ENCODE measurements at regions not wholly inside any gene's neighbourhood (a gene's known extent, or its start where the extent isn't known, plus 50 kb on each side); places are given as distances from the start of the nearest gene placed in this dataset.
"Not testable (repeated sequence)": the region's sequence is repeated elsewhere in the genome, so short reads cannot be mapped to it uniquely, and the experiment has no call there.

GRCh38 chr1:192459467-192459866, 116.1 kb upstream of the RGS1 start:
- H3K9me3 Mint-ChIP-seq = no peaks in the 10 kb centered on the region
- H3K27ac Mint-ChIP-seq = no peak overlapping the region
- H3K4me1 Mint-ChIP-seq (ENCODE audit: low read depth) = no peaks in the 10 kb centered on the region
- no peak for DNase-seq
- ATAC-seq (replicated peaks in 1 of 2) = no peak
- no peaks in the 10 kb centered on the region for H3K36me3 Mint-ChIP-seq (ENCODE audit: insufficient read depth in 2 of 2)
- H3K4me3 Mint-ChIP-seq = no peak overlapping the region
- H3K27me3 Mint-ChIP-seq (ENCODE audit: low read depth) = peaks cover 20% of the 10 kb centered on the region

- Mint-ChIP-seq H3K36me3 (ENCODE audit: insufficient read depth in 2 of 2) (no peaks in the 10 kb centered on the region), H3K4me3 (no peak overlapping the region), H3K27ac (no peak overlapping the region), H3K27me3 (ENCODE audit: low read depth) (peaks cover 27% of the 10 kb centered on the region), H3K4me1 (ENCODE audit: low read depth) (no peaks in the 10 kb centered on the region), H3K9me3 (no peaks in the 10 kb centered on the region)
- no peak for ATAC-seq (replicated peaks in 1 of 2)
- DNase-seq = no peak
Observed at GRCh38 chr1:192461684-192462083, 113.9 kb upstream of the RGS1 start.

- Mint-ChIP-seq H3K9me3 (no peaks in the 10 kb centered on the region), H3K4me3 (no peak overlapping the region), H3K4me1 (ENCODE audit: low read depth) (no peaks in the 10 kb centered on the region), H3K27ac (no peak overlapping the region), H3K27me3 (ENCODE audit: low read depth) (peaks cover 33% of the 10 kb centered on the region), H3K36me3 (ENCODE audit: insufficient read depth in 2 of 2) (no peaks in the 10 kb centered on the region)
- DNase-seq (no peak), ATAC-seq (replicated peaks in 1 of 2) (no peak)
Observed at GRCh38 chr1:192462616-192463015, 113.0 kb upstream of the RGS1 start.

GRCh38 chr1:192463661-192464060, 111.9 kb upstream of the RGS1 start:
- H3K27me3 Mint-ChIP-seq (ENCODE audit: low read depth) = peaks cover 34% of the 10 kb centered on the region
- ATAC-seq (replicated peaks in 1 of 2) = no peak
- H3K27ac Mint-ChIP-seq = no peak overlapping the region
- DNase-seq = no peak
- no peaks in the 10 kb centered on the region for H3K9me3 Mint-ChIP-seq
- H3K36me3 Mint-ChIP-seq (ENCODE audit: insufficient read depth in 2 of 2) = no peaks in the 10 kb centered on the region
- H3K4me3 Mint-ChIP-seq = no peak overlapping the region
- no peaks in the 10 kb centered on the region for H3K4me1 Mint-ChIP-seq (ENCODE audit: low read depth)

- not testable (repeated sequence) for H3K36me3 Mint-ChIP-seq (ENCODE audit: insufficient read depth in 2 of 2); H3K9me3 Mint-ChIP-seq; DNase-seq; H3K27ac Mint-ChIP-seq; H3K4me1 Mint-ChIP-seq (ENCODE audit: low read depth); H3K4me3 Mint-ChIP-seq; ATAC-seq (replicated peaks in 1 of 2)
- H3K27me3 Mint-ChIP-seq (ENCODE audit: low read depth) = peaks cover 46% of the 10 kb centered on the region
Observed at GRCh38 chr1:192465221-192465620, 110.4 kb upstream of the RGS1 start.

GRCh38 chr1:192474080-192474683, 101.4 kb upstream of the RGS1 start:
- Mint-ChIP-seq H3K9me3 (no peaks in the 10 kb centered on the region), H3K36me3 (ENCODE audit: insufficient read depth in 2 of 2) (no peaks in the 10 kb centered on the region), H3K27me3 (ENCODE audit: low read depth) (peaks cover 11% of the 10 kb centered on the region), H3K4me1 (ENCODE audit: low read depth) (no peaks in the 10 kb centered on the region), H3K4me3 (no peak overlapping the region), H3K27ac (no peak overlapping the region)
- DNase-seq = peak in 1 of 2 donors; percentile 18
- no peak for ATAC-seq (replicated peaks in 1 of 2)

- Mint-ChIP-seq H3K4me3 (no peak overlapping the region), H3K27ac (no peak overlapping the region), H3K4me1 (ENCODE audit: low read depth) (no peaks in the 10 kb centered on the region), H3K27me3 (ENCODE audit: low read depth) (peaks cover 3% of the 10 kb centered on the region), H3K9me3 (no peaks in the 10 kb centered on the region), H3K36me3 (ENCODE audit: insufficient read depth in 2 of 2) (no peaks in the 10 kb centered on the region)
- no peak for ATAC-seq (replicated peaks in 1 of 2)
- DNase-seq = no peak
Observed at GRCh38 chr1:192475329-192475728, 100.2 kb upstream of the RGS1 start.

- DNase-seq (no peak), ATAC-seq (replicated peaks in 1 of 2) (no peak)
- Mint-ChIP-seq H3K4me1 (ENCODE audit: low read depth) (no peaks in the 10 kb centered on the region), H3K36me3 (ENCODE audit: insufficient read depth in 2 of 2) (no peaks in the 10 kb centered on the region), H3K4me3 (no peak overlapping the region), H3K27me3 (ENCODE audit: low read depth) (no peaks in the 10 kb centered on the region), H3K27ac (no peak overlapping the region), H3K9me3 (no peaks in the 10 kb centered on the region)
Observed at GRCh38 chr1:192475970-192476369, 99.6 kb upstream of the RGS1 start.

- H3K27ac Mint-ChIP-seq = no peak overlapping the region
- H3K27me3 Mint-ChIP-seq (ENCODE audit: low read depth) = no peaks in the 10 kb centered on the region
- H3K36me3 Mint-ChIP-seq (ENCODE audit: insufficient read depth in 2 of 2) = no peaks in the 10 kb centered on the region
- H3K4me3 Mint-ChIP-seq = no peak overlapping the region
- ATAC-seq (replicated peaks in 1 of 2) (peak; percentile 52 to 85), DNase-seq (peak; percentile 5 to 36)
- H3K9me3 Mint-ChIP-seq = no peaks in the 10 kb centered on the region
- H3K4me1 Mint-ChIP-seq (ENCODE audit: low read depth) = no peaks in the 10 kb centered on the region
Observed at GRCh38 chr1:192476802-192477298, 98.7 kb upstream of the RGS1 start.

- no peaks in the 10 kb centered on the region for H3K27me3 Mint-ChIP-seq (ENCODE audit: low read depth)
- ATAC-seq (replicated peaks in 1 of 2) = peak in 1 of 2 donors; percentile 39
- H3K9me3 Mint-ChIP-seq = no peaks in the 10 kb centered on the region
- H3K4me1 Mint-ChIP-seq (ENCODE audit: low read depth) = no peaks in the 10 kb centered on the region
- DNase-seq = no peak
- no peak overlapping the region for H3K27ac Mint-ChIP-seq
- no peak overlapping the region for H3K4me3 Mint-ChIP-seq
- peaks cover 0 to 2% of the 10 kb centered on the region in 2 donors for H3K36me3 Mint-ChIP-seq (ENCODE audit: insufficient read depth in 2 of 2)
Observed at GRCh38 chr1:192477630-192478029, 97.9 kb upstream of the RGS1 start.

GRCh38 chr1:192485692-192486436, 89.7 kb upstream of the RGS1 start:
- H3K4me1 Mint-ChIP-seq (ENCODE audit: low read depth) = peaks cover 3% of the 10 kb centered on the region
- no peaks in the 10 kb centered on the region for H3K27me3 Mint-ChIP-seq (ENCODE audit: low read depth)
- H3K27ac Mint-ChIP-seq = no peak overlapping the region
- H3K4me3 Mint-ChIP-seq = no peak overlapping the region
- ATAC-seq (replicated peaks in 1 of 2) (no peak), DNase-seq (no peak)
- H3K9me3 Mint-ChIP-seq = peaks cover 0 to 3% of the 10 kb centered on the region in 2 donors
- H3K36me3 Mint-ChIP-seq (ENCODE audit: insufficient read depth in 2 of 2) = peaks cover 0 to 3% of the 10 kb centered on the region in 2 donors

GRCh38 chr1:192488058-192488457, 87.5 kb upstream of the RGS1 start:
- Mint-ChIP-seq H3K27me3 (ENCODE audit: low read depth) (no peaks in the 10 kb centered on the region), H3K27ac (no peak overlapping the region), H3K9me3 (peaks cover 0 to 3% of the 10 kb centered on the region in 2 donors), H3K36me3 (ENCODE audit: insufficient read depth in 2 of 2) (peaks cover 0 to 2% of the 10 kb centered on the region in 2 donors), H3K4me1 (ENCODE audit: low read depth) (peaks cover 3% of the 10 kb centered on the region), H3K4me3 (no peak overlapping the region)
- ATAC-seq (replicated peaks in 1 of 2) (no peak), DNase-seq (no peak)

- Mint-ChIP-seq H3K4me1 (ENCODE audit: low read depth) (peaks cover 3% of the 10 kb centered on the region), H3K27ac (no peak overlapping the region), H3K4me3 (no peak overlapping the region), H3K27me3 (ENCODE audit: low read depth) (no peaks in the 10 kb centered on the region), H3K9me3 (peaks cover 0 to 1% of the 10 kb centered on the region in 2 donors), H3K36me3 (ENCODE audit: insufficient read depth in 2 of 2) (no peaks in the 10 kb centered on the region)
- DNase-seq (no peak), ATAC-seq (replicated peaks in 1 of 2) (no peak)
Observed at GRCh38 chr1:192489047-192489446, 86.5 kb upstream of the RGS1 start.

Measured in activated T-cell treated with anti-CD3 and anti-CD28 coated beads, Interleukin-2, amount 50 U/mL, for 72 hours (primary cell).